Smooth muscle cell (in vitro differentiated cells): ENCODE measurements at regions not wholly inside any gene's neighbourhood (a gene's known extent, or its start where the extent isn't known, plus 50 kb on each side); places are given as distances from the start of the nearest gene placed in this dataset.

Experiments
- DNase-seq: peaks from one replicate; lab custom pipeline; 2025; ENCODE audit not compliant: unreplicated experiment; lab: John Stamatoyannopoulos, UW
- H2AFZ ChIP-seq: fragments of 200-600 bp; sonication (generic); 2 replicates; pipeline ENCODE4 v1.6.0; 2016; ENCODE audit warnings: antibody characterized with exemption, low read depth, mild to moderate bottlenecking
- H3F3A ChIP-seq: fragments of 200-600 bp; sonication (generic); 2 replicates; pipeline ENCODE4 v1.6.0; 2017; ENCODE audit warnings: antibody characterized with exemption, low read depth
- H3K27ac ChIP-seq: fragments of 200-600 bp; sonication (generic); 2 replicates; pipeline ENCODE4 v1.5.1; 2016; ENCODE audit warnings: low read depth, mild to moderate bottlenecking
- H3K27me3 ChIP-seq: fragments of 200-600 bp; sonication (generic); 2 replicates; pipeline ENCODE4 v1.6.1; 2016; ENCODE audit warnings: low read depth, mild to moderate bottlenecking
- H3K36me3 ChIP-seq: fragments of 200-600 bp; sonication (generic); 2 replicates; pipeline ENCODE4 v1.5.1; 2016; ENCODE audit warnings: low read depth
- H3K4me1 ChIP-seq: fragments of 200-600 bp; sonication (generic); 2 replicates; pipeline ENCODE4 v1.5.1; 2016; ENCODE audit warnings: low read depth
- H3K4me2 ChIP-seq: fragments of 200-600 bp; sonication (generic); 2 replicates; pipeline ENCODE4 v1.6.0; 2016; ENCODE audit warnings: mild to moderate bottlenecking
- H3K4me3 ChIP-seq: fragments of 200-600 bp; sonication (generic); 2 replicates; pipeline ENCODE4 v1.5.1; 2016; ENCODE audit warnings: mild to moderate bottlenecking
- H3K79me2 ChIP-seq: fragments of 200-600 bp; sonication (generic); 2 replicates; pipeline ENCODE4 v1.6.0; 2016; ENCODE audit warnings: low read depth, mild to moderate bottlenecking
- H3K9ac ChIP-seq: fragments of 200-600 bp; sonication (generic); 2 replicates; pipeline ENCODE4 v1.6.0; 2016; ENCODE audit warnings: low read depth
- H3K9me3 ChIP-seq: fragments of 200-600 bp; sonication (generic); replicated peaks from 2 replicates; pipeline ENCODE4 v1.5.1; 2016; ENCODE audit warnings: low read depth
- H4K20me1 ChIP-seq: fragments of 200-600 bp; sonication (generic); 2 replicates; pipeline ENCODE4 v1.6.0; 2016; ENCODE audit warnings: low read depth
- WGBS: methylation state at CpG from one replicate; pipeline ENCODE4 v1.1.7; 2016; ENCODE audit warnings: low lambda C conversion rate; 5-methylcytosine and 5-hydroxymethylcytosine counted together
- TF ChIP-seq, protein P1 (sequence below): fragments of 200-600 bp; sonication (generic); IDR thresholded peaks from 2 replicates; pipeline ENCODE4 v1.5.1; 2017; ENCODE audit warnings: borderline replicate concordance, mild to moderate bottlenecking, antibody characterized with exemption; ENCODE audit not compliant: insufficient read depth, poor library complexity, severe bottlenecking

DNA sequence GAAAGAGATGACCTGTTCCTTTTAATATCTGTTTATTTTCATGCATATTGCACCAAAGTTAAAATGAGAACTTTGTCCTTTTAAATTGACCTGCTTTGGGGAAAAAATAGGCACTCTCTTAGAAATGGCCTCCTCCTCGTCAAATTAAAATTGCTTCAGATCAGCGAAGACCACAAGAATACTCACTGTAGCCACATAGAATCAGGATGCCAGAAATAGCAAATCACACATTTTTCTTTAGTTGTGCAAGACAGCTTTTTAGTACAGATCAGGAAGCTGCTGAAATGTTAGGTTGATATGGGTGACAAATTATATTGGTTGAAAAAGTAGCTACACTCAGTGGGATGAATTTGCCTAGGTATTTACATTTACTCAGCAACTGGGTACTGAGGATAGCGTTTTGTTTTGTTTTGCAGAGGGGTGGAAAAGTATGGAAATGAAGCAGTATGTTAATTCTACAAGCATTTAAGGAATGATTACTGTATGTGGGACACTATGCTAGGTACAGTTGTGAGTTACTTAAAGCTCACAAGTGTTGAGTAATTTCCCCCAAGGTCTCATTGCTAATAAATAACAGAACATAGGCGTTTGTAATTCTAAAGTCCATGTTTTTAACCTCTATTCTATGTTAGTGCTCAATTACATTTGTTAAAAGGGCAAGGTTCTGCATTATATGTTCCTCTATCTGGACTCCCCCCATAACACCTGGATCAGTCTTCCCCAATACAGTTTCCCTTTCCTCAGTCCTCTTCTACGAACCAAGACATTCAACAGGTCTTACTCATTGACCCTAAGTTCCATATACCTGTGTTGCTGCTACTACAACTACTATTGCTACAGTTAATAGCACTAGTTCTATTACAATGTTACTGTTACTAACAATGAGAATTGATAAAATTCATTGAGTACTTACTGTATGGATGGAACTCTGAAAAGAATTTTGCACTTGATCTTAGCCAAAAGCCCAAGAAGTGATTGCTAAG lies 99.4 kb upstream of the S1PR1 start:
- H3K27ac ChIP-seq = no peak overlapping the region
- TF ChIP-seq, protein P1, sequence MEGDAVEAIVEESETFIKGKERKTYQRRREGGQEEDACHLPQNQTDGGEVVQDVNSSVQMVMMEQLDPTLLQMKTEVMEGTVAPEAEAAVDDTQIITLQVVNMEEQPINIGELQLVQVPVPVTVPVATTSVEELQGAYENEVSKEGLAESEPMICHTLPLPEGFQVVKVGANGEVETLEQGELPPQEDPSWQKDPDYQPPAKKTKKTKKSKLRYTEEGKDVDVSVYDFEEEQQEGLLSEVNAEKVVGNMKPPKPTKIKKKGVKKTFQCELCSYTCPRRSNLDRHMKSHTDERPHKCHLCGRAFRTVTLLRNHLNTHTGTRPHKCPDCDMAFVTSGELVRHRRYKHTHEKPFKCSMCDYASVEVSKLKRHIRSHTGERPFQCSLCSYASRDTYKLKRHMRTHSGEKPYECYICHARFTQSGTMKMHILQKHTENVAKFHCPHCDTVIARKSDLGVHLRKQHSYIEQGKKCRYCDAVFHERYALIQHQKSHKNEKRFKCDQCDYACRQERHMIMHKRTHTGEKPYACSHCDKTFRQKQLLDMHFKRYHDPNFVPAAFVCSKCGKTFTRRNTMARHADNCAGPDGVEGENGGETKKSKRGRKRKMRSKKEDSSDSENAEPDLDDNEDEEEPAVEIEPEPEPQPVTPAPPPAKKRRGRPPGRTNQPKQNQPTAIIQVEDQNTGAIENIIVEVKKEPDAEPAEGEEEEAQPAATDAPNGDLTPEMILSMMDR = no peak
- no peaks in the 10 kb centered on the region for H3K79me2 ChIP-seq
- H3K36me3 ChIP-seq = no peaks in the 10 kb centered on the region
- H3K4me1 ChIP-seq = peaks cover 16% of the 10 kb centered on the region
- no peak overlapping the region for H2AFZ ChIP-seq
- no peaks in the 10 kb centered on the region for H4K20me1 ChIP-seq
- no peak overlapping the region for H3K9ac ChIP-seq
- peak overlapping the region; percentile 55 for H3K4me2 ChIP-seq
- H3F3A ChIP-seq = no peaks in the 10 kb centered on the region
- H3K4me3 ChIP-seq = no peak overlapping the region
- 32% methylated on average over 5 of the region's 5 CpGs for WGBS
- H3K27me3 ChIP-seq = no peaks in the 10 kb centered on the region
- no peaks in the 10 kb centered on the region for H3K9me3 ChIP-seq
- no peak for DNase-seq

DNA sequence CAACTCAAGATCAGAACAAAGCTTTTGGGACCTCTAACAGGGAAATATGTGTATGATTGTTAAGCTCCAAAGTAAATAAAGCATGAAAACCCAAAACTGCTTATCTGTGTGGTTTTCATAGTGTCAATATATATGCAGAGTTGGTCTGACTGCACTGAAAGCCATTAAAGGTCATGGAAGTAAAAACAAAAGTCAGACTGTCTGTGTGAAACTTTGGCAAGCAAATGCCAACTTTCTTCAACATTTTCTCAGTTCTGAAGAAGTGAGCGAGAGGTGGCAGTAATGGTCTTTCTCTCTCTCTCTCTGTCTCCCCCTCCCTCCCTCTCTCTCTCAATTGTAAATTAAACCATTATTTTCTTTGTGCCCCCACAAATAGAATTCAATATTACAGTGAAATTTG lies 100.1 kb upstream of the S1PR1 start:
- H4K20me1 ChIP-seq = no peaks in the 10 kb centered on the region
- peak overlapping the region; percentile 55 for H3K4me2 ChIP-seq
- H3K4me3 ChIP-seq = no peak overlapping the region
- H3F3A ChIP-seq = no peaks in the 10 kb centered on the region
- no peaks in the 10 kb centered on the region for H3K27me3 ChIP-seq
- TF ChIP-seq, protein P1 = no peak
- peaks cover 16% of the 10 kb centered on the region for H3K4me1 ChIP-seq
- H3K36me3 ChIP-seq = no peaks in the 10 kb centered on the region
- no peak for DNase-seq
- H3K79me2 ChIP-seq = no peaks in the 10 kb centered on the region
- 17% methylated on average over 1 of the region's 1 CpG for WGBS
- H3K27ac ChIP-seq = no peak overlapping the region
- no peaks in the 10 kb centered on the region for H3K9me3 ChIP-seq
- no peak overlapping the region for H2AFZ ChIP-seq
- H3K9ac ChIP-seq = no peak overlapping the region

DNA sequence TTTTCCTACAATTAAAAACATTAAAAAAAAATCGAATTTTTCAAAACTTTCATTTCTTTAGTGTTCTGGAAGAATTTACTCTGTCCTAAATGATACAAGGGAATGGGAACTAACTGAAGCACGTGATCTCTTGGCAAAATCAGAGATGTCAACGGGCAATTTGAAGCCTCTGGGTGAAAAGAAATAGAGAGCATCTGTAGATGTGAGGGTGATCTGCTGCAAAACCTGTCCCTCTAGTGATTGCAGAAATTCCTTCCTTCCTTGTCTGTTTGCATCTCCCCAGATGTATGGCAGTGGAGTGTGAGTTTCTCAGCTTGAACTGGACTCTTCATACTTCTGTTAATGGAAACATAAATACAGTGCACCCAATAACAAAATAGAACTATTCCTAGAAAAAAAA lies 100.5 kb upstream of the S1PR1 start:
- no peaks in the 10 kb centered on the region for H3K9me3 ChIP-seq
- TF ChIP-seq, protein P1 = no peak
- DNase-seq = no peak
- H3K4me1 ChIP-seq = peaks cover 16% of the 10 kb centered on the region
- H4K20me1 ChIP-seq = no peaks in the 10 kb centered on the region
- no peak overlapping the region for H2AFZ ChIP-seq
- no peak overlapping the region for H3K27ac ChIP-seq
- no peaks in the 10 kb centered on the region for H3K27me3 ChIP-seq
- no peaks in the 10 kb centered on the region for H3F3A ChIP-seq
- peak overlapping the region; percentile 55 for H3K4me2 ChIP-seq
- WGBS = 53% methylated on average over 3 of the region's 3 CpGs
- H3K9ac ChIP-seq = no peak overlapping the region
- H3K79me2 ChIP-seq = no peaks in the 10 kb centered on the region
- H3K4me3 ChIP-seq = no peak overlapping the region
- H3K36me3 ChIP-seq = no peaks in the 10 kb centered on the region
